HG02852 (cell line): ENCODE measurements at regions not wholly inside any gene's neighbourhood (a gene's known extent, or its start where the extent isn't known, plus 50 kb on each side); places are given as distances from the start of the nearest gene placed in this dataset.
"Not testable (repeated sequence)": the region's sequence is repeated elsewhere in the genome, so short reads cannot be mapped to it uniquely, and the experiment has no call there.

Experiments
- ATAC-seq: cut with Tn5 transposase; IDR thresholded peaks from one replicate; pipeline ENCODE4 v1.9.1; 2021; ENCODE audit warnings: mild to moderate bottlenecking, moderate library complexity; ENCODE audit not compliant: unreplicated experiment

DNA sequence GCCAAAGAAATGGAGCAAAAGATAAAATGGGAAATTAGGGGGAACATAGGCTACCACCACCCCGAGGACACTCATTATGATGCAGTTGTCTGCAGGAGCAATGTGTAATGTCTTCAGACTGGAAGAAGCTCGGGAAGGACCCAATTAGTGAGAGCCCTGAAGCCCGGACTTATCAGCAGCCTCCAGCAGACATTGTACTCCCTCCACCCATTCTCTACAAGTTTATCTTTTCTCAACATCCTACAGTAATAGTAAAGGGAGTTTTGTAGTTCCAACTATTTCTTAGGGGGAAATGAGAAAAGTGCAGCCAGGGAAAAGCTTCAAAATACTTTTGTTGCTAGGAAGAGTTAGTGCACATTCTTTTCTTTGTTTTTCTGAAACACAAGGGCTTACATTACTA, 657.3 kb upstream of the COBL start:
- ATAC-seq: no peak

DNA sequence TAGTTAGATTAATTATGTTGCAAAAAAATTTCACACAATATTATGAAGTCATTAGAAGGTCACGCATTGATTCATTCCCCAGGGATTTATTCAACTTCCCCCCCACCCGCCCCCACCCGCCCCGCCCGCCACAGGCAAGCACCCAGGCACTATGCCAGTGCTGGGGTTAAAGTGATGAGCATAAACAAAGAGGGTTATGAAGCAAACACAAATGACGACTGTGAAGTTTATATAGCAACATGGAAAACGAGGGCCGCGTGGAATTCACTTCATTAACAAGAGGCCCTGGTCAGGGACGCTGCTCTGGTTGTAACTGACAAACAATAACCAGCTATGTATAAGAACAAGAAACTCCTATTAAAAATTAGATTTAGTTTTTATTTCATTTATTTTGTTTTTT, 656.5 kb upstream of the COBL start:
- ATAC-seq: no peak

DNA sequence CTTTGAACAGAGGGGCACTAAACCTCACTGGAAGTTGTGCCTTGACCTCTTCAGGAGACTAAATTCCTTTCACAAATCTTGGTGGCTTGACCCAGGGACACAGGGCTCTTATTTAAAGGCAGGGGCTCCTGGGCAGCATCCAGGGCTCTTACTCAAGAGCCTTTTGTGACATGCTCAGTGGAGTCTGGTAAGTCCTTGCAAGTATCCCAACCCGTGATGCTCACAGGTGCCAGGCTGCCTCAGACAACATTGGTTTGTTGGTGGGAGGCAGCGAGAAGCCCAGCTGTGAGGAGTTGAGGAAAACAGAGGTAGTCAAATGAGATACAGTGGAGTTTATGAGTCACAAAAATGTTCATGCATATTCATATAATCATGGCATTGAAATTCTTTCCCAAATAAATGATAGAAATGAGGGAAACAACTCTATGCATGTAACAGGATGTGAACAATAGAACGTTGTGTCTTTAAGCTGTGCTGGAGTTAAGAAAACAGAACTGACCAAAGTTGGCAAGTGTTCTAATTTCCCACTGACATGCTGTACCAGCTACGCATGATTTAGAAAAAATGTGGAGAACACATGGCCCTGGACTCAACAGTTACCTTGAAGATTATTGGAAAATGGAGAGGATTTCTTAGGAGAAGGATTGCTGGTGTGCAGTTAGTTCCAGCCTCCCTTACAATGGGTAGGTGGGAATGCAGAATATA, 654.5 kb upstream of the COBL start:
- no peak for ATAC-seq

DNA sequence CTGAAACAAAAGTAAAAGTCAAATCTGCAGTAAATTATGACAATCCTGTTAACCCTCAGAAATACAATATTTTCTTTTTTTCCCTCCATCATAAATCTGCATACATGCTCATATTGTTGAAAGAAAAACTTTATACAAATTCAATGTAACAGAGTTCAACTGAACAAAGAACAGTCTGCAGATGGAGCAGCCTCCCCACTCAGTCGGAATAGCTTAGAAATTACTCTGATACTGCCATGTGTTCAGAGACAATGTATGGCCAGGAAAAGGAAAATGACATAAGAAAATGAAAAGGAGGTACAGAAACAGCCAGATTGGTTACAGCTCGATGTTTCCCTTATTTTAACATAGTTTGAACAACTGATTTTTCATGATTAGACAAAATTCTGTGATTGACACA, 651.9 kb upstream of the COBL start:
- no peak for ATAC-seq

DNA sequence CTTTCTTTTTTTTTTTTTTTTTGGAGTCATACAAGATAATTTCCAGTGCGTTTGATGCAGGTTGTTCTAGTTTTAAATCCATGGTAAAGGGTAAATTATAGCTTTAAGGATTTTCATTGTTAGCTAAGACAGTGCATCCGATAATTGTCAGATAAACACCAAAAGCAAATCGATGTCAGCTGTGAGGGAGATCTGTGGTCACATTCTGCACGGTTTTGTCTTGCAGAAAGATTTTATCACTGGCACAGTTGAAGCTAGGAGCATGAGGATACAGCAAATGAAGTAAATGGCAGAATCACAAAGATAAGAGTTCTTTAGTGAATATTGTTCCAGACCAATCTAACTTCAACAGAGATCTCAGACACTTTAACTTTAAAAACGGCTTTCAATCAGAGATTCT, 648.8 kb upstream of the COBL start:
- ATAC-seq: no peak

DNA sequence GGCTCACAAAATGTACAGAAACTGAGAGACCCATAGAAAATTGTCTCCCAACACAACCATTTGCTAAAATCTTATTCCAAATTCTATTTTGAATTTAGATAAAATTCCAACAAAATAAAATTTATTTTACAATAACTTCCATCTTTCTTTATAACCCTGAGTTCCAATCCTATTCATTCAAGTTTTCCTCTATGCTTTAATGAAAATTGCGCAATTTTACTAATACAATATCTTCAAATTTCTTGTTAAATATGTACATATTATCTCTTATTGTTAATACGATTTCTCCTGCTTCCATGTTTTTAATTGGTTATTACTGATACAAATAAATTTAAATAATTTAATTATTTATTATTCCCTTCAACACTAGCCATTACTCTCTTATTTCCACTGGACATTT, 645.2 kb upstream of the COBL start:
- no peak for ATAC-seq

- no peak for ATAC-seq
These were observed 634.2 kb upstream of the COBL start for GRCh38 chr7:51950813-51951212.

DNA sequence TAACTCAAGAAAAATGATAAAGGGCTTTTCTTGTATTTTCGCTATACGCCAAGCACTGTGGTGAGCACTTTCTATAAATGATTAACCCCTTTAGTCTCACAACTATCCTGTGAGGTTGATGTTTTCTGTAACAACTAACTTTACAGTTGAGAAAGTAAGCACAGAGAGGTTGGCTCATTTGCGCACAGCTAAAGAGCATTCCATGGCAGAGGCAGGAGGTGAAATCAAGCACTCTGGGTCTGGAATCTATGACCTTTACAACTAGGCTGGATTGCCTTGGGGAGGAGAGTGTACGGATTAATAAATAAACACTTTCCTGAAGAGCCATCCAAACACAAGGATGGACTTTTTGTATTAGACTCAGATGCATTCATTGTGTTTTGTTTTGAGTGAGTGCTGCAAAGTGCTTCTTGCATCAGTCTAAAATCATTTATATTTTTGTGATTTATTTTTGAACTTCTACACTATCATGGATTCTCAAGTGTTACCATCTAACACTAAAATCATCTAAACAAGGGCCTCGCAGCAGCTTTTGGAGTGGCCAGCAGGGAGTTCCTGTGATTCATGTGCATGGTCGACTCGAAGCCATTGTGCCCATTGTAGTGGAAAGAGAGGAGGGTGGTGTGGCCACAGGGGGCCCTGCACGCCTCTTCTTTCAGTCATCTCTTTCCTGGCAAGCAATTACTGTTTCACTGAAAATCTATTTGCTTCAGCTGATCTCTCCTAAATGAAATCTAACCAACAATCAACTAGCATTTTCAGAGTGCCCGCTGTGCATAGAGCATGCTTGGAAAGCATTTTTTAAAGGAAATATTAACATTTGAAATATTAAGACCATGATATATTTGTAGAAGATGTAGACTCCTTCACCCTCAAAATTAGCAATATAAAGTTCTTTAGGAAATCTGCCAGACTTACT, 633.4 kb upstream of the COBL start:
- ATAC-seq: no peak

- no peak for ATAC-seq
These were observed 614.2 kb upstream of the COBL start for GRCh38 chr7:51930834-51931233.

- ATAC-seq: no peak
These were observed 613.2 kb upstream of the COBL start for GRCh38 chr7:51929818-51930217.

DNA sequence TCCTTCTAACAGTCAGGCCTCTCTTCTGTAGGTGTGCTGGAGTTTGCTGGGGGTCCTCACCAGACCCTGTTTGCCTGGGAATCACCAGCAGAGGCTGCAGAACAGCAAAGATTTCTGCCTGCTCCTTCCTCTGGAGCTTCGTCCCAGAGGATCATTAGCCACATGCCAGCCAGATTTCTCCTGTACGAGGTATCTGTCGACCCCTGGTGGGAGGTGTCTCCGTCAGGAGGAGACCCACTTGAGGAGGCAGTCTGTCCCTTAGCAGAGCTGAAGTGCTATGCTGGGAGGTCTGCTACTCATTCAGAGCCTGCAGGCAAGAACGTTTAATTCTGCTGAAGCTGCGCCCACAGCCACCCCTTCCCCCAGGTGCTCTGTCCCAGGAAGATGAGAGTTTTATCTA, 611.1 kb upstream of the COBL start:
- no peak for ATAC-seq

- ATAC-seq: no peak
These were observed 602.0 kb upstream of the COBL start for GRCh38 chr7:51918581-51918980.

DNA sequence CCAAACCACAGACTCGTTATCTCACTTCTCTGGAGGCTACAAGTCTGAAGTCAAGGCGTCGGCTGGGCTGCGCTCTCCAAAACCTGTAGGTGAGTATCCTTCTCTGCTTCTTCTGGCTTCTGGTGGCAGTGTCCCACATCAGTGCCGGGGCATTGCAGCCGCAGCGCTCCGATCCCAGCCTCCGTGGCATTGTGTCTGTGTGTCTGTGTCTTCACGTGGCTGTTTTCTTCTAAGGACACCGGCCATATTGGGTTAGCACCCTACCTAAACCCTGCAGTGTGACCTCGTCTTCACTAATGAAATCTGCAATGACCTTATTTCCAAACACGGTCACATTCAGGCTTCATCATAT, 584.9 kb upstream of the COBL start:
- ATAC-seq: no peak

DNA sequence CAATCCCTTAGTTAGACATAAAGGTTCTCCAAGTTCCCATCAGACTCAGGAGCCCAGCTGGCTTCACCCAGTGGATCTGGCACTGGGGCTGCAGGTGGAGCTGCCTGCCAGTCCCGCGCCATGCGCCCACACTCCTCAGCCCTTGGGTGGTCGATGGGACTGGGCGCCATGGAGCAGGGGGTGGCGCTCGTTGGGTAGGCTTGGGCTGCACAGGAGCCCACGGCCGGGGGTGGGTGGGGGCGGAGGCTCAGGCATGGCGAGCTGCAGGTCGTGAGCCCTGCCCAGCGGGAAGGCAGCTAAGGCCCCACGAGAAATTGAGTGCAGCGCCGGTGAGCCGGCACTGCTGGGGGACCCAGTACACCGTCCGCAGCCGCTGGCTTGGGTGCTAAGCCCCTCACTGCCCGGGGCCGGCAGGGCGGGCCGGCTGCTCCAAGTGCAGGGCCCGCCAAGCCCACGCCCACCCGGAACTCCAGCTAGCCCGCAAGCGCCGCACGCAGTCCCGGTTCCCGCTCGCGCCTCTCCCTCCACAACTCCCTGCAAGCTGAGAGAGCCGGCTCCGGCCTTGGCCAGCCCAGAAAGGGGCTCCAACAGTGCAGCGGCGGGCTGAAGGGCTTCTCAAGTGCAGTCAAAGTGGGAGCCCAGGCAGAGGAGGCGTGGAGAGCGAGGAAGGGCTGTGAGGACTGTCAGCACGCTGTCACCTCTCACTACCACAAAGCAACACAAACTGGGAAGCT, 584.3 kb upstream of the COBL start:
- ATAC-seq: not testable (repeated sequence)

DNA sequence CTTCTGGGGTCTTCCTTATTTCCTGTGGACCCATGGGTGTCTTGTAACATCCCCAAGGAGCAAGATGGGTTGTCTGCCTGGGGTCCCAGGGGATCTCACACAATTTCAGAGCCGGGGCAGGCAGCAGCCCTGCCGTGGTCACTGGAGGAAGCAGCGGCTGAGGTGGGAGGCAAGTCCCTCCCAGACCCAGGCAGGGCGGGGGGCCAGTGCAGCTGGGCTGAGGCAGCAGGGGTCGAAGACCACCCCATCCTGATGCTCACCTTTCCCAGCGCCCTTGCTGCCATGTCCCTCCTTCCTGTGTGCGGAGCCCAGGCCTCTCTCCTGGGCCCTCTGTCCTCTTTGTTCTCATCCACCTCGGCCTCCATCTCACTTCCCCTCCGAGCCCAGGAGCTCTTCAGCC, 583.0 kb upstream of the COBL start:
- no peak for ATAC-seq

DNA sequence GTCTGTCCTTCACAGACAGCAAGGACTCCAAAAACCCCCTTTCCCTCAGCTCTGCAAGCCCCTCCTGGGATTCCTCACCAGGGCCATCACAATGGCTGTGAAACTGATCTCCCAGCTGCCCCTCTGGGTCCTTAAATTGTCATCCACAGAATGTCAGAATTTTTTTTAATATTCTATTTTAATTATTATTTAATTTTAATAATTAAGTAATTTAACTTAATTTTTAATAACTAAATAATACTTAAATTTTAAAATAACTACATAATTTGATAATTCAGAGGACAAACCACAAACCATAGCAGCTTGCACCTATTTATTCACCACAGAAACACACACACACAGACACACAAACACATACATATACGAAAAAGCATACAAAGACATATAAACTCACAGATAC, 565.8 kb upstream of the COBL start:
- ATAC-seq: no peak

- ATAC-seq: no peak
These were observed 564.7 kb upstream of the COBL start for GRCh38 chr7:51881309-51881708.

- no peak for ATAC-seq
These were observed 562.3 kb upstream of the COBL start for GRCh38 chr7:51878865-51879264.

GRCh38 chr7:51869452-51869851, 552.8 kb upstream of the COBL start:
- no peak for ATAC-seq

DNA sequence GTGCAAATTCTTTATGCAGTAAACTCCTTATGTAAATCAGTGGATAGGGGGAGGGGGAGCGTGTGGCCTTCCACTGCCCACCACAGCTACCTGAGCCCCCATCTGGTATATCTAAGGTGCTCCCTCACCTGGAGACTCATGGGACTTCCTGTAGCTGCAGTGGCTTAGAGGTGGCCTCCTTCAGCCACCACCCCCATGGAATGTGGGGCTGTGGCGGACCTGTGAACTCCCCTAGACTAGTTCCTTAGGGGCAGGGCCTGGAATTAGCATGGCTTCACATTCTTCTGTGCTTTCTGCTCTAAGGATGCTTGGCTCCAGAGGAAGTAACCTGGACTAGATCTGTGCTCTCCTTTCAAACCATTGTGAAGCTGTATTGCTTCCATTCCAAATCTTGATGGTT, 550.5 kb upstream of the COBL start:
- no peak for ATAC-seq

GRCh38 chr7:51860305-51860704, 543.7 kb upstream of the COBL start:
- no peak for ATAC-seq

DNA sequence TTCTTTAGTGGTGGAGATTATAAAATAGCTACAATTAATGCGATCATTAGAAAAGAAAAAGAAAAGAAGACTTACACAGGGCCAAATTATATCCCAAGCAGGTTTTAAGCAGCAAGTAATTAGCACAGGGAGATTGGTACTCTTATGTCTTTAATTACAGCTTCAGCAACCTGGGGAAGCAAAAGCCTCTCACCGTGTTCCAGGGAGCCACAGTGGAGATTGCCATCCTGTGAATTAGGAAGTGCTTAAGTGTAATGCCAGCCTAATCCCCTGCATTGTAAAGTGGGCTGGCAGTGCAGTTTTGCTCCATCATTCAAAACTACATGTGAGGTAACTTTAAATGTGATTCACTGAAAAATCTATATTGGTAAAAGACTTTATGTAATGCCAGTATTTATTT, 533.5 kb upstream of the COBL start:
- ATAC-seq: no peak
